Stimulated activated CD4-positive, alpha-beta T cell treated with anti-CD3 and anti-CD28 coated beads, Interleukin-4, amount 100 ng/mL, for 24 hours (primary cell): ENCODE measurements at regions not wholly inside any gene's neighbourhood (a gene's known extent, or its start where the extent isn't known, plus 50 kb on each side); places are given as distances from the start of the nearest gene placed in this dataset.

Experiments used
- DNase-seq: peaks from one replicate; pipeline ENCODE4 v3.0.0-alpha.2; 2020

DNA sequence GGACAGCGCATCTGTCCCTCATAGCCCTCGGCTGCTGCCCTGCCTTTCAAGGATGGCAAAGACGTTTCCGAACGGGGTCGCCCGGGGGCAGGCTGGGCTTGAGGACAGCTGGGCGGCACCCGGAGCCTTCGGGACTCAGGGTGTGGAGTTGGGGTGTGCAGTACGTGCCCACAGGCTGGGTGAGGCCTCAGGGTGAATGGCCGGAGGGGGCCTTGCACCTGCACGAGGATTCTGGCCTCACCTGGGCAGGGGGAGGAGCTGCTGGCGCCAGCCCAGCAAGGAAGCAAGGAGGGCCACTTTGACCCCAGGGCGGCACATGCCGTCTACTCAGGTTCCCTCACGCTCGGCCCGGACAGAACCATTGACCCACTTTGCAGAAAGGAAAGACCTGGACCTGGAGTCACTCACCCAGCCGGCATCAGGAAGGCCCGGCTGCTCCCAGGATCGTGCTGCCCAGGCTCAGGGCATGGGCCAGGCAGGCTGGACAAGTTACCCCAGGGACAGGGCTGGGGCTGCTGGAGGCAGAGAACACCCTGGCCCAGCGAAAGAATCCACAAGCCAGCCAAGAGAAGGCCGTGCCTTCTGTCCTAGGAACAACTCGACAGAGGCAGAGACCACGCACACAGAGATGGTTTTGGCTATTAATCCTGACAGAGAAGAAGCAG lies 65.1 kb upstream of the TTC34 start:
- DNase-seq = no peak

DNA sequence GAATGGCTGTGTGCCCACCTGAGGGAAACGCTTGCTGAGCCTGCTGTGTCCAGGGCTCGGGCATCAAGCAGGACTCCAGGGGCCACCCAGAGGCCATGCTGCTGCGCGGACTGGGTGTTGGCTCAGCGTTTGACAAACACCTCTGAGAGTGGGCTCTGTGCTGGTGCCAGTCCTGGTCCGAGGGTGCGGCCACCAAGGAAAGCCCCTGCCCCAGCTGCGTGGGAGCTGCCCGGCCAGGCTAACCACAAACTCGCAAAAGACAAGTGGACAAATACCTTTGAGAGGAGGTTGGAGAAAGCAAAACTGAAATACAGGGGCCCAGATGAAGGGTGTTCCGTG lies 65.6 kb upstream of the TTC34 start:
- no peak for DNase-seq

DNA sequence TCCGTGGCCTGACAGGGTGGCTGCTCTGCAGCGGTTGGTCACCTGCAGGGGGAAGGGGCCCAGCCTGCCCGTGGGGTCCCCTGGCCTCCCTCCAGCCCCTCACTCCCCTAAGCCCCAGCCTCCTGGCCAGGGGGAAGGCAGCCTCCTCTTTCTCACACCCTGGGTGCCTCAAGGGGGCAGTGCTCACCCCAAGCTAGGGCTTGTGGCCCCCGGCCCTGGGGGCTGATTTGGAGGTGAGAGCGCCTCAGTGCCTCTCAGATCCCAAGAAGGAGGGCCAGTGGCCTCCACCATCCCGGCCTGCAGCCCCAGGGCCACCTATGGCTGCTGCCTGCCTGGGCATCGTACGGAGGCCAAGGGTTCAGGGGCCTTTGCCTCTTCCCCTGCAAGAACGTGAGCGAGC lies 66.4 kb upstream of the TTC34 start:
- DNase-seq = no peak

DNA sequence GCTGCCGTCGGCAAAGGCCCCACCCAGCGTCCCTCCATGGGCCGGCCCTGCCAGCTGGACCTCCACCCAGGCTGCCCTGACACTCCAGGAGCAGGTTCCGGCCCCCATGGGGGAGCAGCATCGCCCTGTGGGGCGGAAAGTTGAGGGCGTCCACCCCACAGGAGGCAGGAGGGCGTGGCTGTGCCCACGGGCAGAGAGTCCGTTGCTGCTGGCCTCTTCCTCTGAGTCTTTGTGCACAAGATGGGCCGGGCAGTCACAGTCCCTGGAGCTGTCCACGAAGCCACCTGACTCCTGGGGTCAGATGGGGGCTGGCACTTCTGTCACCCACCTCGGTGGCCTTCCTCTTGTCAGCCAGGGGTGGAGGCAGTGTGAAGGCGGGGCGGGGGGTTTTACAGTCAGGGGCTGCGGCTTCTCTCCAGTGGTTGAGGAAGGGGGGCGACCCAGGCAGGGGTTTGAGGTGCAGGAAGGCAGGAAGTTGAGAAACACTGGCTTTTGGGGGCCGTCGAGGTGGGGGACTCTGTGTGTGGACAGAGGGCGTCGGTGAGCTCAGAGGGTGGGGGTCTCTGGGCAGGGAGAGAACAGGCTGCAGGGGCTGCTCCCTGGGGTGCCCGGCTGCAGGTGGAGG lies 67.2 kb upstream of the TTC34 start:
- no peak for DNase-seq

GRCh38 chr1:2871246-2871815 lies 69.8 kb upstream of the TTC34 start:
- no peak for DNase-seq

DNA sequence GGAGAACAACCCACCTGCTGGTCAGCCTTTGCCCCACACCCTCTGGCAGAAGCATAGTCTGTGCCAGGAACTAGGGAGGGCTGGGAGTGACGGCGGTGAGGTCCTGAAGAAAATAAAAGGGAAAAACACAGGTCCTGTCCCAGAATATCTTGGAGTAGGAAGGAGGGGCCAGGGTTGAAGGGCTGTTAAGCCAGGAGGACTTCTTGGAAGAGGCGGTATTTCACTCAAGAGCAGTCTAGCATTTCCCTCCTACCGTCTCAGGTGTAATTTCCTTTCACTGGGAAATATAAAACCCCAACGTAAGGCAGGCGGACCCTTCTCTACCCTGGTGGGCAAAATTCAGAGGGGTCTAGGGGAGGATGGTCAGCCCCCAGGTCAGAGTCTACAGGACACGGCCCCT lies 72.7 kb upstream of the TTC34 start:
- DNase-seq = no peak

DNA sequence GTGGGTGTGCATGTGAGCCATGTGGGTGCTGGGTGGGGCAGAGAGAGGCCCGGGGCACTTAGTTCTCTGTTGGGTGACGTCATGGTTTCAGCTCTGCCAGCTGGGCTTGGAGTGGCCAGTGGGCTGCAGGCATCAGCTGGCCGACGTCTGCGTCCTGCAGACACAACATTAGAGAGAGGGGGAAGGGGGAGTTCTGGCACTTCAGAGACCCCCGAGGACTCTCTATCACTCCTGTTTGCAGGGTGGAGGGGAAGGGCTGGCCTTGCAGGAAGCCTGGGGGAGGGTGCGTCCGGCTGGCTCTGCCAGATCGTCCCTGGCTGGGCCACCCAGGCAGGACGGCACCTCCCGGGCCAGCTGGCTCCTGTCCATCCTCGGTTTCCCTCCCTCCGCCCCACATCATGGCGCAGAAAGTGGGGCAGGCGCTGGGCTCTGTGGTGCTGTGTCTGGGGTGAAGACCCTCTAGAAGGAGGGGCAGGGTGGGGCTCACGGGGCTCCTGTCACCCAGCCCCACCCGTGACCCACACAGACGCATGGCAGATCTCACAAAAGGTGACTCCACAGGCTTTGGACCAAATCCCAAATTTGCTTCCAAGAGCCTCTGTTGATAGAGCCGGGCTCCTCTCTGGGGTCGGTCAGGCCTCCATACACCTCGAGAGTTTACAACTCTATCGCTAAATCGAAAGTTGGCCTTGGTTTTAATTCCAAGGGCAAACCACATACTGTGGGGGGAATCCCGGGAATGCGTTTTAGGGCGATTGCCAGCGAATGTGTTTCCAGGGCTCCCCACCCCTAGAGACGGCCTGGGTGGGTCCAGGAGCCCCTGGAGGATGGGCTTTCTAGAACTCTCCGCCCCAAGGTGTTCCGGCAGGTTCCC lies 73.4 kb upstream of the TTC34 start:
- no peak for DNase-seq

DNA sequence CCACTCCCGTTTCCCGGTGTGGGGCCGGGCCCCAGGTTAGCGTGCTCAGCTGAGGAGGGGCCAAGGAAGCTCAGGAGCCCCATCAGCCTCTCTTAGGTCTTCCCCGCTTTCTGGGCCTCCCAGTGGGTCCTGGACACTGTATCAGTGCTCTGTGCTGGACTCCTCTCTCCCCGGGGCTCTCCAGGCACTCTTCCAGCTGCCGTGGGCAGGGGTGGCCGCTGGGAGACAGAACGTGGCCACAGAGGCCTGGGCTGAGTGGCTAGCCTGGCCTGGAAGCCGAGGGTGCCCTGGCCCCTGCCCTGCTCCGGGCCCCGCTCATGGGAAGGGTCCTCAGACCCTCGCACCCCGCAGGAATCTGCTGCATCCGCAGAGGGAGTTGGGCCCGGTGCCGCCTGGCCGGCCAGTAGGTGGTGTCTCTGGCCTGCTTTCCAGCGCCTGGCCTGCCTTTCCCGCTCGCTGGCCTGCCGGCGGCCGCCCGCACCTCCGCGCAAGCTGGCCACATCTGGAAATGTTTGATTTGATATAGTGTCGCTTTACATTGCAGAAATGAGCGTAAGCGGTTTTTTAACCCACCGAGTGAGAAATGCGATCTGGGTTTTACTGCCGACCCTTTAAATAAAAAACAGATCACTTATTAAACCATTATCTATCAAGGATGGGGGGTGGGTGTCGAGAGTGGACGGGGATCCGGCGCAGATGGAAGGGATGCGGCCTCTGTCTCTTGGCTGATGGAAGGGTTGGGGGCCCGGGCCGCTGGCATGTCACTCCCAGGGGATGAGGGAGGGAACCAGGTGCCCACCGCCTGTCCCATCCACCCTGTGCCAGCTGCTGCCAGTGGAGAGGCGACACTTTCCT lies 74.4 kb upstream of the TTC34 start:
- no peak for DNase-seq

DNA sequence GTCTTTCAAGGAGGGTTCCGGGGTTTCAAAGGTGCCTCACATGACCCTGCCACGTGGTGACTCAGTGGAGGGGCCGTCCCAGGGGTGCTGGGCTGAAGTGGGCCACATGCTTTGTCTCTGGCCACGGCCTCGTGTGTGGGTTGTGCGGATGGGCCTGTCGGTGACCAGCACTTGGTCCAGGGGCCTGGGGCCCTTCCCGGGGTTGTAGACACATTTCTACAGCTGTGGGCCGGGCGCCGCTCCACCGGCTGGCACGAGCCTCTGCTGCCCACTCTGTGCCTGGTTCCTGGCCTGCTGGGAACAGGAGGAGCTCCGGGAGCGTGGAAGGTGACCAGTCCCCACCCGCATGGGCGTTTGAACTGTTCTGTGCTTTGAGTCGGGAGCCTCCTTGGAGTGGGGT lies 75.4 kb upstream of the TTC34 start:
- DNase-seq = no peak

DNA sequence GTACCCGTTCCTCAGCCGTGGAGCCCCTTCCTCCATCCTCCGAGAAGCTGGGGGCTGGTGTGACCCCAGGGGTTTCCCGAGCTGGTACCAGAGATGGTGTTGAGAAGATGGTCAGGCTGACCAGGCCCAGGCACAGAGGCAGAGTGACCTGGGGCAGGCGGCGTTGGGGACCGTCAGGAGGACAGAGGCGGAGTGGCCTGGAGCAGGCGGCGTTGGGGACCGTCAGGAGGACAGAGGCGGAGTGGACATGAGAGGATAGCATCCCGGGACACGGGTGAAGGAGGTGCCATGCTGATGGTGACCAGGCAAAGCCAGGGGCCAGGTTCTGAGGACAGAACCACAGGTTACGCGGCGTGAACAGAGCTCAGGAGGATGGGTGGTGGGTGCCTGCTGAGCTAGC lies 75.9 kb upstream of the TTC34 start:
- no peak for DNase-seq

DNA sequence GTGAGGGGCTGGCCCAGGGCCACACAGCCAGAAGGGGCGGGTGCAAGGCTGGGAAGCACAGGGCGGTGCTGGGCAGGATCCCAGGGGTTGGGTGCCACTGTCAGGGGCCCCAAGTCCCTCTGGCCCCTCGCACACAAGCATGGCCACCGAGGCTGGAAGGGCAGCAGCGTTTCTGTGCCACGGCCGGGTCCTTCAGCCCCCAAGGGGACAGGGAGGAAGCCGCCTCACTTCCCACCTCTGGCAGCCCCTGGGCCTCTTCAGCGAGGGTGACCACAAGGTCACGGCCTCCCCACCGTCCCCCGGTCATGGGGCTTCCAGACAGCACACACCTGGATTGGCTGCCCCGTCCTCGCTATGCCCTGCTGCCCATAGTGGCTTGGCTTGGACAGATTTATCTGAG lies 77.1 kb upstream of the TTC34 start:
- DNase-seq = no peak

- DNase-seq = no peak
Measured at GRCh38 chr1:2879026-2879425, 77.5 kb upstream of the TTC34 start.

GRCh38 chr1:2879591-2879990 lies 78.1 kb upstream of the TTC34 start:
- DNase-seq = no peak

GRCh38 chr1:2880086-2880485 lies 78.6 kb upstream of the TTC34 start:
- no peak for DNase-seq

DNA sequence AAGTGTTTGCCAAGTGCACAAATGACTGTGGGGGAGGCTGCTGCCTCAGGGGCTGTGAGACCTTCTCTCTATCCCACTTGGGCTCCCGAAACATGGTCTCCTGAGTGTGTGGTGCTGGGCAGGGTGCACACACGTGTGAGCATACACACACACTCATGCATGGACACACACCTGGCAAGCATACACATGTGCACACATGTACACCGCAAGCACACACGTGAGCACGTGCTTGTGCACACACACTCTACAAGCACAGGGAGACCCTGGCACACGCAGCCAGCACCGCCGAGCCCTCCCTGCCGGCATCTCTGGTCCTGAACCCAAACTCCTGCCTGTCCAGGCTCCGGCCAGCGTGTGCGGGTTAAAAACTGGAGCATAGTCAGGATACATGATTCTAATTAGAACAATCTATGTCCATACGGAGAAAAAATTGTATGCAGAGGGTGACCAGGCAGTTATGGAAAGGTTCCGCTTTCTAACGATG lies 79.4 kb upstream of the TTC34 start:
- no peak for DNase-seq

DNA sequence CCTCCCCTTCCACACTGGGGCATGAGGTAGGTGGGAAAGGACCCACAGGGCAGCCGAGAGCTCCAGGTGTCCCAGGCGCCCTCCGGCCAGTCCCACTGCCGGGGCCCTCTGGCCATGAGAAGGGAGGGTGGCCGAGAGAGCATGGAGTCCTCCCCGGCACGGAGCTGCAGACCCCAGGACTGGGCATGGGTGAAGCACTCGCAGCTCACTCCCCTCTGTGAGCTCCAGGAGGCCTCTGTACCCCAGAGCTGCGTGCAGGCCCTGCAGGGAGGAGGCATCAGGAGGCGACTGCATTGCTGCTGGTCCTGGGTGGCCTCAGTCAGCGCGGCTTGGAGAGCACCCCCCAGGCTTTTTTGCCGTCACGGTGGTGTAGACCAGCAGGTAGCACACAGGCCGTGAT lies 80.1 kb upstream of the TTC34 start:
- DNase-seq = no peak

DNA sequence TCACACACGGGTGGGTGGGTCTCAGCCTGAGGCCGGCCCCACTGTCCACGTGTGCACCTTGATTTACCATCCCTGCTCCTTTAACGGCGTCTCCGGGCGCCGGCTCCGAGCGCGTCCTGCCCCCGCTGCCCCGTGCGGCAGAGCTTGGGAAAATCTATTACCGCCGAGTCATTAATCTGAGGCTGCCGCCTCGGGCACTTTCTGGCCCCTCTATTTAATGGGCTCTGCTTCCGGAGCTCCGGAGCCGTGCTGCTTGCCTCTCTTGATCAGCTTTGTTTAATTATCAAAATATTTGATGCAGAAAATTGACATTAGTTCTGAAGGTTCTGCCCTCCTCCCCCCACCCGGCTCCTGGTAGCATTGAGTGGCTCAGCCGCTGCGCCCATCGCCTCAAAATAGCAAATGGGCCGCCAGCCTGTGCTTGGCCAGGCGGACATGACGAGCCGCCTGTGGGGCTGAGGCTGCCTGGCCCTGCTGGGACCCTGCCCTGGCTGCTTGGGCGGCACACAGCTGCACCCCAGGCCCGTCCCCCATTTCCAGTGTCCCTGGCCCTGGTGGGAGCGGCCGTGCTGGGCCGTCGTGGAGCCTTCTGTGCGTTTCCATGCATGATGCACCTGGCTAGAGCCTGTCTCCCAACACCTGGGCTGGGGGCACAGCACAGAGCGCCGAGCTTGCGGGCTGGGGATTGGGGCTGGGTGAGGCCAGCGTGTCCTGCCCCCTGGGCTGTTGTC lies 81.6 kb upstream of the TTC34 start:
- DNase-seq = no peak

GRCh38 chr1:2885001-2885400 lies 83.5 kb upstream of the TTC34 start:
- DNase-seq = no peak

DNA sequence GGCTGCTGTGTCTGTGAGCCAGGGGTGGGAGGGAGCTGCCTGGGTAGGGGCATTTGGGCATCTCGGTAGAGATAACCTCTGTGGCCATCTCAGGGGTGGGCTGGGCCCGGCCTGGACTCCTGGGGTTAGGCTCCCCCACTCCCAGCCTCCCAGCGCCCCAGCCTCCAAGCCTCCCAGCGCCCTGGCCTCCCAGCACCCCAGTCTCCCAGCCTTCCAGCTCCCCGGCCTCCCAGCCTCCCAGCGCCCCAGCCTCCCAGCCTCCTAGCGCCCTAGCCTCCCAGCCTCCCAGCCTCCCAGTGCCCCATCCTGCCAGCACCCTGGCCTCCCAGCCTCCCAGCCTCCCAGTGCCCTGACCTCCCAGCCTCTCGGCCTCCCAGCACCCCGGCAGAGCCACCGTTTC lies 85.1 kb upstream of the TTC34 start:
- no peak for DNase-seq

GRCh38 chr1:2887941-2888855 lies 86.7 kb upstream of the TTC34 start:
- DNase-seq = no peak
